ENCODE measurements at regions not wholly inside any gene's neighbourhood (a gene's known extent, or its start where the extent isn't known, plus 50 kb on each side); places are given as distances from the start of the nearest gene placed in this dataset.
A peak's percentile ranks its signal among the peaks of the same experiment; 100 is the strongest.

DNA sequence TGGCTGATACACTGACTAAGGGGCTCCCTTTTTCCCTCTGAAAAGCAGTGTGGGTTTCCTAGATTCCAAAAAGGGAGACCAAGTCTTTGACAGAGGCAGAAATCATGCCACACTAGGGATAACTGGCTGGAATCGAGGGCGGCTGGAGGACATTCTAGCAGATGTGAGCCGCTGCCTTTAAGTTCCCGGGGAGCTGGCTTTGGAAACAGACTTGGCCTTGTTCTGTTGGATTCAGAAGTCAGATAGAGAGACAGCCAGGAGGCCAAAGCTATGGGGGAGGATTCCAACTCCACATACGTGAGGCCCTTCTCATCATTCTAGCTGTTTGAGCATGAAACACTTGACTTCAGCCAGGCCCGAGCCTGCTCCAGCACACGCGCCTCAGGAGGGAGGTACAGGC is 109.9 kb upstream of the FOXC1 start:
- WGBS, 2 donors, result 78 to 88% methylated on average over 8 of the region's 8 CpGs
- H3K4me3 ChIP-seq, result no peak overlapping the region
- no peak overlapping the region for H3K9ac ChIP-seq (ENCODE audit: insufficient read depth in 1 of 2, low read length in 2 of 2)
- H3K27ac ChIP-seq (ENCODE audit: low read depth in 1 of 2, low read length in 1 of 2), result no peak overlapping the region
- ATAC-seq (ENCODE audit: insufficient read depth, low FRiP score) (no peak), DNase-seq (peak in 1 of 3 donors; percentile 43)
- no peaks in the 10 kb centered on the region for H3K27me3 ChIP-seq (ENCODE audit: control insufficient read depth in 3 of 3, insufficient read depth in 3 of 3, low read length in 2 of 3)
- TF ChIP-seq, protein P1, sequence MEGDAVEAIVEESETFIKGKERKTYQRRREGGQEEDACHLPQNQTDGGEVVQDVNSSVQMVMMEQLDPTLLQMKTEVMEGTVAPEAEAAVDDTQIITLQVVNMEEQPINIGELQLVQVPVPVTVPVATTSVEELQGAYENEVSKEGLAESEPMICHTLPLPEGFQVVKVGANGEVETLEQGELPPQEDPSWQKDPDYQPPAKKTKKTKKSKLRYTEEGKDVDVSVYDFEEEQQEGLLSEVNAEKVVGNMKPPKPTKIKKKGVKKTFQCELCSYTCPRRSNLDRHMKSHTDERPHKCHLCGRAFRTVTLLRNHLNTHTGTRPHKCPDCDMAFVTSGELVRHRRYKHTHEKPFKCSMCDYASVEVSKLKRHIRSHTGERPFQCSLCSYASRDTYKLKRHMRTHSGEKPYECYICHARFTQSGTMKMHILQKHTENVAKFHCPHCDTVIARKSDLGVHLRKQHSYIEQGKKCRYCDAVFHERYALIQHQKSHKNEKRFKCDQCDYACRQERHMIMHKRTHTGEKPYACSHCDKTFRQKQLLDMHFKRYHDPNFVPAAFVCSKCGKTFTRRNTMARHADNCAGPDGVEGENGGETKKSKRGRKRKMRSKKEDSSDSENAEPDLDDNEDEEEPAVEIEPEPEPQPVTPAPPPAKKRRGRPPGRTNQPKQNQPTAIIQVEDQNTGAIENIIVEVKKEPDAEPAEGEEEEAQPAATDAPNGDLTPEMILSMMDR (IDR thresholded peaks at IDR 0.05; ENCODE audit: control extremely low read depth, extremely low read depth), result no peak
- peaks cover 0 to 11% (median 0%) of the 10 kb centered on the region in 5 donors for H3K4me1 ChIP-seq (ENCODE audit: control insufficient read depth in 5 of 5, insufficient read depth in 5 of 5, low read length in 5 of 5)
- peaks cover 0 to 14% (median 2%) of the 10 kb centered on the region in 4 donors for H3K9me3 ChIP-seq (ENCODE audit: control insufficient read depth in 4 of 4, insufficient read depth in 3 of 4, low read length in 3 of 4)
- no peaks in the 10 kb centered on the region for H3K36me3 ChIP-seq (ENCODE audit: control insufficient read depth in 4 of 4, insufficient read depth in 4 of 4, low read length in 4 of 4)

DNA sequence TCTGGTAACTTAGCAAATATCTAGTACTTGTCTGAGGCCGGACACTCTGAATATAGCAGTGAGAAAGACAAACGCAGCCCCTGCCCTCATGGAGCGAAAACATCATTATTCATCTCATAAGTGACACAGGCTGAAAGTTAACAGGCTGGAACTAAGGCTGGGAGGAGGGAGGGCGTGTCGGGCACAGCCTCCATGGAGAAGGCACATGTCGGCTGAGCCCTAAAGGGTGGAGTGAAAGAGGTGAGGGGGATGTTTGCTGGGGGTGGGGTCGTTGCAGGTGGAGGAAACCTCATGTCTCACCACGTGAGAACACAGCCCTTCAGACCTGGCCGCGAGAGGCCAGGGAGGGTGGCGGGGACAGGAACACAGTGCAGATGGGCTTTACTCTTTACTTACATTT is 108.8 kb upstream of the FOXC1 start:
- ATAC-seq (ENCODE audit: insufficient read depth, low FRiP score) (no peak), DNase-seq (no peak)
- H3K27ac ChIP-seq (ENCODE audit: low read depth in 1 of 2, low read length in 1 of 2), result no peak overlapping the region
- H3K9ac ChIP-seq (ENCODE audit: insufficient read depth in 1 of 2, low read length in 2 of 2), result no peak overlapping the region
- peaks cover 0 to 6% (median under 1%) of the 10 kb centered on the region in 4 donors for H3K9me3 ChIP-seq (ENCODE audit: control insufficient read depth in 4 of 4, insufficient read depth in 3 of 4, low read length in 3 of 4)
- peaks cover 0 to 14% (median 0%) of the 10 kb centered on the region in 5 donors for H3K4me1 ChIP-seq (ENCODE audit: control insufficient read depth in 5 of 5, insufficient read depth in 5 of 5, low read length in 5 of 5)
- no peaks in the 10 kb centered on the region for H3K27me3 ChIP-seq (ENCODE audit: control insufficient read depth in 3 of 3, insufficient read depth in 3 of 3, low read length in 2 of 3)
- no peak overlapping the region for H3K4me3 ChIP-seq
- no peaks in the 10 kb centered on the region for H3K36me3 ChIP-seq (ENCODE audit: control insufficient read depth in 4 of 4, insufficient read depth in 4 of 4, low read length in 4 of 4)
- TF ChIP-seq, protein P1 (IDR thresholded peaks at IDR 0.05; ENCODE audit: control extremely low read depth, extremely low read depth), result no peak
- WGBS, 2 donors, result 75 to 79% methylated on average over 11 of the region's 11 CpGs

DNA sequence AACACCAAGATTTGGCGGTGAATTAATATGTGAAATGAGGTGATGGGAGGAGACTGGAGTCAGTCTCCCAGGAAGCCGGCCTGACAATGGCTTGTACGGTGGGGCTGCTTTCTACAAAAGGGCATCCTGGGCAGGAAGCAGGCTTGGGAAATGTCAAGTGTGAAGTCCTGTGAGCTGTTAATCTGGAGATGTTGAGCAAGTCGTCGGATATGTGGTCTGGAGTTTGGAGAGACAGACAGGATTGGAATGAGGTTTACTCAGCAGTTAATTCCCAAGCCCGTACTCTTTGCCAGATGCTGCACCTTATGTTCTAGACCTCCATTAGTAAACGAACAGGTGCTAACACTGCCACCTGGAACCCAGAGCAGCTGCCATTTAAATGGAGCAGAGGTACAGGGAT is 107.7 kb upstream of the FOXC1 start:
- H3K4me1 ChIP-seq (ENCODE audit: control insufficient read depth in 5 of 5, insufficient read depth in 5 of 5, low read length in 5 of 5), result peaks cover 0 to 14% (median 0%) of the 10 kb centered on the region in 5 donors
- no peaks in the 10 kb centered on the region for H3K27me3 ChIP-seq (ENCODE audit: control insufficient read depth in 3 of 3, insufficient read depth in 3 of 3, low read length in 2 of 3)
- ATAC-seq (ENCODE audit: insufficient read depth, low FRiP score) (no peak), DNase-seq (no peak)
- WGBS, 2 donors, result 69 to 70% methylated on average over 7 of the region's 7 CpGs
- TF ChIP-seq, protein P1 (IDR thresholded peaks at IDR 0.05; ENCODE audit: control extremely low read depth, extremely low read depth), result no peak
- peaks cover 0 to 4% (median 0%) of the 10 kb centered on the region in 4 donors for H3K9me3 ChIP-seq (ENCODE audit: control insufficient read depth in 4 of 4, insufficient read depth in 3 of 4, low read length in 3 of 4)
- no peak overlapping the region for H3K4me3 ChIP-seq
- no peak overlapping the region for H3K9ac ChIP-seq (ENCODE audit: insufficient read depth in 1 of 2, low read length in 2 of 2)
- H3K36me3 ChIP-seq (ENCODE audit: control insufficient read depth in 4 of 4, insufficient read depth in 4 of 4, low read length in 4 of 4), result no peaks in the 10 kb centered on the region
- no peak overlapping the region for H3K27ac ChIP-seq (ENCODE audit: low read depth in 1 of 2, low read length in 1 of 2)

DNA sequence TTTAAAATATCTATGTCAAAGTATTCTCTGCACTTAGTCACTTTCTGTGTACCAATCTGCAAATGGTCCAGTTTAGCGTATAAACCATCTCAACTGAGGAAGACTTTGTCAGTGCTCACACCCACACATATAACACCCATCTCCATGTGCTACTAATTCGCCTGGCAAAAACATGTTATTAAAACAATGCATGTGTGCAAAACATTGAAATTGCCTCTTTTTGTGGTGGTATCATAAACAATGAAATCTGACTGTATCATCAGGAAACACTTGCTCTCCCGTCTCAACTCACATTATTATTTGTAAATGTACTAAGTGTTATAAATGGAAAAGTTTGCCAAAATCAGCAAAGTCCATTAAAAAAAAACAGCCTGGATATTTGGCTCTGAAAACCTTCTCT is 105.9 kb upstream of the FOXC1 start:
- H3K9ac ChIP-seq (ENCODE audit: insufficient read depth in 1 of 2, low read length in 2 of 2), result no peak overlapping the region
- H3K27me3 ChIP-seq (ENCODE audit: control insufficient read depth in 3 of 3, insufficient read depth in 3 of 3, low read length in 2 of 3), result no peaks in the 10 kb centered on the region
- WGBS, 2 donors, result 51 to 60% methylated on average over 3 of the region's 3 CpGs
- ATAC-seq (ENCODE audit: insufficient read depth, low FRiP score) (no peak), DNase-seq (peak in 2 of 3 donors; percentile 22 to 31)
- TF ChIP-seq, protein P1 (IDR thresholded peaks at IDR 0.05; ENCODE audit: control extremely low read depth, extremely low read depth), result no peak
- H3K36me3 ChIP-seq (ENCODE audit: control insufficient read depth in 4 of 4, insufficient read depth in 4 of 4, low read length in 4 of 4), result no peaks in the 10 kb centered on the region
- no peaks in the 10 kb centered on the region for H3K9me3 ChIP-seq (ENCODE audit: control insufficient read depth in 4 of 4, insufficient read depth in 3 of 4, low read length in 3 of 4)
- H3K4me1 ChIP-seq (ENCODE audit: control insufficient read depth in 5 of 5, insufficient read depth in 5 of 5, low read length in 5 of 5), result peaks cover 0 to 14% (median 0%) of the 10 kb centered on the region in 5 donors
- no peak overlapping the region for H3K27ac ChIP-seq (ENCODE audit: low read depth in 1 of 2, low read length in 1 of 2)
- no peak overlapping the region for H3K4me3 ChIP-seq

Measured in lung (tissue), 11 donors.